Spleen (tissue), 11 donors: ENCODE measurements at regions not wholly inside any gene's neighbourhood (a gene's known extent, or its start where the extent isn't known, plus 50 kb on each side); places are given as distances from the start of the nearest gene placed in this dataset.

Experiments
- DNase-seq: peaks from one replicate; pipeline ENCODE4 v3.0.0-alpha.2; 2020
- H3K27ac ChIP-seq, 8 donors: fragments of 200-600 bp; sonication (generic) in 7 of 8; 1 replicate in 4 of 8; 2 replicates in 4 of 8; pipeline versions ENCODE4 v1.5.0 to v1.8.0; 2016 to 2021; ENCODE audit warnings: inconsistent platforms in 4 of 8, mild to moderate bottlenecking in 4 of 8, moderate library complexity in 1 of 8
- H3K27me3 ChIP-seq, 7 donors: fragments of 200-600 bp; sonication (generic) in 6 of 7; replicated peaks in 1 of 7; 1 replicate in 4 of 7; 2 replicates in 3 of 7; pipeline versions ENCODE4 v1.5.0 to v1.8.0; 2016 to 2021; ENCODE audit warnings: inconsistent platforms in 3 of 7, mild to moderate bottlenecking in 1 of 7
- H3K36me3 ChIP-seq, 6 donors: fragments of 200-600 bp; sonication (generic) in 5 of 6; 1 replicate in 4 of 6; 2 replicates in 2 of 6; pipeline versions ENCODE4 v1.5.0 to v1.8.0; 2016 to 2021; ENCODE audit warnings: inconsistent platforms in 2 of 6
- H3K4me1 ChIP-seq, 6 donors: fragments of 200-600 bp; sonication (generic) in 5 of 6; 1 replicate in 3 of 6; 2 replicates in 3 of 6; pipeline versions ENCODE4 v1.5.0 to v1.8.0; 2016 to 2021; ENCODE audit warnings: inconsistent platforms in 3 of 6
- H3K4me3 ChIP-seq, 8 donors: fragments of 200-600 bp; sonication (generic) in 7 of 8; 1 replicate in 4 of 8; 2 replicates in 4 of 8; pipeline versions ENCODE4 v1.5.0 to v1.8.0; 2016 to 2021; ENCODE audit warnings: inconsistent platforms in 4 of 8, mild to moderate bottlenecking in 4 of 8, moderate library complexity in 2 of 8
- H3K9me3 ChIP-seq, 8 donors: fragments of 200-600 bp; sonication (generic) in 7 of 8; 1 replicate in 4 of 8; 2 replicates in 4 of 8; pipeline versions ENCODE4 v1.5.0 to v1.8.0; 2016 to 2021; ENCODE audit warnings: inconsistent platforms in 4 of 8
- CTCF ChIP-seq, 11 experiments: fragments of 200-600 bp in 7 of 11; fragments of 450-650 bp in 4 of 11; sonication (generic) in 4 of 11; IDR thresholded peaks in 8 of 11; conservative IDR thresholded peaks in 3 of 11; 1 replicate in 7 of 11; 2 replicates in 4 of 11; pipeline versions ENCODE4 v1.4.0 to v1.8.0; 2016 to 2021; ENCODE audit warnings: antibody characterized with exemption in 11 of 11, inconsistent platforms in 4 of 11, mild to moderate bottlenecking in 1 of 11
- POLR2A ChIP-seq, 3 donors: fragments of 450-650 bp; IDR thresholded peaks; one replicate each; pipeline ENCODE4 v1.5.1; 2017; ENCODE audit warnings: antibody characterized with exemption in 3 of 3, mild to moderate bottlenecking in 1 of 3
- POLR2AphosphoS5 ChIP-seq, 3 donors: sonication (generic); formaldehyde crosslinking; IDR thresholded peaks; one replicate each; pipeline ENCODE4 v1.5.1; 2017; ENCODE audit warnings: antibody characterized with exemption in 3 of 3
- whole genome bisulfite sequencing, 5 donors: extraction: QIAGEN DNeasy Blood & Tissue Kit in 3 of 5; methylation state at CpG; one replicate each; pipeline versions ENCODE4 v1.1.5 to v1.1.7; 2013 to 2018; 5-methylcytosine and 5-hydroxymethylcytosine counted together
- intact Hi-C: fragments of 100-400 bp; cut with DNase I; formaldehyde crosslinking; loops from one replicate; pipeline ENCODE4 v1.15.0; 2023; ENCODE audit warnings: low total_unique reads
- donor health status: healthy with polysubstance abuse.
- donor health status: DM: no; HTN: no; CAD: no; lungs with moderate emphysema.
- donor health status: DM: no; HTN: no; CAD: no.
- donor health status: Bipolar disorder and iron deficiency.
- donor health status: healthy.
- donor health status: DM: no; HTN: no; CAD: no.
- donor health status: DM: yes; HTN: yes; CAD: no.

- DNase-seq: no peak
- H3K27me3 ChIP-seq: no peaks in the 10 kb centered on the region
- H3K36me3 ChIP-seq: no peaks in the 10 kb centered on the region
- H3K9me3 ChIP-seq: peaks cover 0 to 13% (median 0%) of the 10 kb centered on the region in 8 donors
- 77 to 85% (median 80%) methylated on average over 7 to 8 of the region's 8 CpGs for whole genome bisulfite sequencing, 5 donors
- H3K4me3 ChIP-seq: no peak overlapping the region
- no peaks in the 10 kb centered on the region for H3K4me1 ChIP-seq
- intact Hi-C loops: no loop called here
- no peak for TF ChIP-seq CTCF (IDR thresholded peaks at IDR 0.05 in 8 of 11, conservative IDR thresholded peaks at IDR 0.05 in 3 of 11)
- TF ChIP-seq POLR2AphosphoS5 (IDR thresholded peaks at IDR 0.05): no peak
- TF ChIP-seq POLR2A (IDR thresholded peaks at IDR 0.05): no peak
- no peak overlapping the region for H3K27ac ChIP-seq
Observed at GRCh38 chr15:47362118-47362905, 355.0 kb upstream of the SEMA6D start.

GRCh38 chr15:47363653-47364052, 353.7 kb upstream of the SEMA6D start:
- WGBS, 5 donors: 45 to 60% (median 53%) methylated on average over 5 of the region's 5 CpGs
- TF ChIP-seq POLR2A (IDR thresholded peaks at IDR 0.05) (no peak), CTCF (IDR thresholded peaks at IDR 0.05 in 8 of 11, conservative IDR thresholded peaks at IDR 0.05 in 3 of 11) (no peak), POLR2AphosphoS5 (IDR thresholded peaks at IDR 0.05) (no peak)
- Histone ChIP-seq H3K4me1 (no peaks in the 10 kb centered on the region), H3K9me3 (peaks cover 0 to 13% (median 0%) of the 10 kb centered on the region in 8 donors), H3K4me3 (no peak overlapping the region), H3K27ac (peak overlapping the region in 3 of 8 donors; percentile 31 to 72 (median 53)), H3K36me3 (no peaks in the 10 kb centered on the region), H3K27me3 (no peaks in the 10 kb centered on the region)
- intact Hi-C loops: no loop called here
- no peak for DNase-seq

- Histone ChIP-seq H3K4me3 (no peak overlapping the region), H3K27me3 (no peaks in the 10 kb centered on the region), H3K27ac (peak overlapping the region in 3 of 8 donors; percentile 9 to 54 (median 53)), H3K9me3 (peaks cover 0 to 13% (median 0%) of the 10 kb centered on the region in 8 donors), H3K4me1 (no peaks in the 10 kb centered on the region), H3K36me3 (no peaks in the 10 kb centered on the region)
- intact Hi-C loops: no loop called here
- no peak for DNase-seq
- TF ChIP-seq CTCF (IDR thresholded peaks at IDR 0.05 in 8 of 11, conservative IDR thresholded peaks at IDR 0.05 in 3 of 11) (no peak), POLR2AphosphoS5 (IDR thresholded peaks at IDR 0.05) (no peak), POLR2A (IDR thresholded peaks at IDR 0.05) (no peak)
- 59 to 64% (median 63%) methylated on average over 9 of the region's 9 CpGs for WGBS, 5 donors
Observed at GRCh38 chr15:47364230-47365141, 352.8 kb upstream of the SEMA6D start.

- TF ChIP-seq POLR2AphosphoS5 (IDR thresholded peaks at IDR 0.05) (no peak), CTCF (IDR thresholded peaks at IDR 0.05 in 8 of 11, conservative IDR thresholded peaks at IDR 0.05 in 3 of 11) (no peak), POLR2A (IDR thresholded peaks at IDR 0.05) (no peak)
- Histone ChIP-seq H3K27me3 (no peaks in the 10 kb centered on the region), H3K36me3 (no peaks in the 10 kb centered on the region), H3K9me3 (peaks cover 0 to 13% (median 0%) of the 10 kb centered on the region in 8 donors), H3K4me1 (no peaks in the 10 kb centered on the region), H3K27ac (no peak overlapping the region), H3K4me3 (no peak overlapping the region)
- 70 to 92% (median 85%) methylated on average over 2 of the region's 2 CpGs for WGBS, 5 donors
- intact Hi-C loops: no loop called here
- no peak for DNase-seq
Observed at GRCh38 chr15:47366884-47367283, 350.4 kb upstream of the SEMA6D start.
